Trophoblast cell (in vitro differentiated cells and primary cell): ENCODE measurements at regions not wholly inside any gene's neighbourhood (a gene's known extent, or its start where the extent isn't known, plus 50 kb on each side); places are given as distances from the start of the nearest gene placed in this dataset.
A peak's percentile ranks its signal among the peaks of the same experiment; 100 is the strongest.

ENCODE experiments used
- DNase-seq, 2 donors: peaks; one replicate each; pipeline ENCODE4 v3.0.0-alpha.2; 2016
- H2AFZ ChIP-seq: 2 replicates; pipeline ENCODE4 v1.6.1; 2013; ENCODE audit warnings: low read length, moderate library complexity, mild to moderate bottlenecking; ENCODE audit not compliant: insufficient read depth, poor library complexity
- H2AK5ac ChIP-seq: 2 replicates; pipeline ENCODE4 v1.6.1; 2013; ENCODE audit warnings: mild to moderate bottlenecking, low read length
- H2BK120ac ChIP-seq: 2 replicates; pipeline ENCODE4 v1.6.1; 2013; ENCODE audit warnings: low read length, mild to moderate bottlenecking, moderate library complexity; ENCODE audit not compliant: insufficient read depth, poor library complexity
- H2BK12ac ChIP-seq: 2 replicates; pipeline ENCODE4 v1.6.1; 2013; ENCODE audit warnings: mild to moderate bottlenecking, low read length, moderate library complexity
- H2BK5ac ChIP-seq: 2 replicates; pipeline ENCODE4 v1.6.1; 2013; ENCODE audit warnings: low read length, low read depth, moderate library complexity, mild to moderate bottlenecking; ENCODE audit not compliant: poor library complexity
- H3K14ac ChIP-seq: 2 replicates; pipeline ENCODE4 v1.6.1; 2013; ENCODE audit warnings: mild to moderate bottlenecking, low read length
- H3K18ac ChIP-seq: 2 replicates; pipeline ENCODE4 v1.6.1; 2013; ENCODE audit warnings: mild to moderate bottlenecking, low read length
- H3K23ac ChIP-seq: 2 replicates; pipeline ENCODE4 v1.6.1; 2013; ENCODE audit warnings: low read length
- H3K27ac ChIP-seq: 2 replicates; pipeline ENCODE4 v1.5.1; 2013; ENCODE audit warnings: low read depth, mild to moderate bottlenecking, inconsistent platforms, low read length, moderate library complexity
- H3K27me3 ChIP-seq: 2 replicates; pipeline ENCODE4 v1.6.1; 2013; ENCODE audit warnings: inconsistent platforms, mild to moderate bottlenecking, low read length, moderate library complexity; ENCODE audit not compliant: insufficient read depth
- H3K36me3 ChIP-seq, 2 experiments: 1 replicate in 1 of 2; 2 replicates in 1 of 2; pipeline ENCODE4 v1.6.1; 2013; ENCODE audit warnings: low read length in 2 of 2, mild to moderate bottlenecking in 2 of 2, moderate library complexity in 1 of 2; ENCODE audit not compliant: insufficient read depth in 2 of 2, control insufficient read depth in 1 of 2
- H3K4ac ChIP-seq: 2 replicates; pipeline ENCODE4 v1.6.1; 2013; ENCODE audit warnings: low read depth, mild to moderate bottlenecking, low read length, moderate library complexity
- H3K4me1 ChIP-seq, 2 experiments: 1 replicate in 1 of 2; 2 replicates in 1 of 2; pipeline ENCODE4 v1.6.1; 2013; ENCODE audit warnings: low read length in 2 of 2, mild to moderate bottlenecking in 2 of 2, moderate library complexity in 1 of 2; ENCODE audit not compliant: insufficient read depth in 2 of 2, control insufficient read depth in 1 of 2
- H3K4me2 ChIP-seq: 2 replicates; pipeline ENCODE4 v1.6.1; 2013; ENCODE audit warnings: inconsistent platforms, mild to moderate bottlenecking, low read length, moderate library complexity
- H3K4me3 ChIP-seq: 2 replicates; pipeline ENCODE4 v1.5.1; 2013; ENCODE audit warnings: mild to moderate bottlenecking, low read depth, low read length, inconsistent platforms
- H3K79me1 ChIP-seq: one replicate; pipeline ENCODE4 v1.6.1; 2013; ENCODE audit warnings: low read length
- H3K79me2 ChIP-seq: 2 replicates; pipeline ENCODE4 v1.6.1; 2013; ENCODE audit warnings: low read length, mild to moderate bottlenecking; ENCODE audit not compliant: control insufficient read depth, insufficient read depth, poor library complexity
- H3K9ac ChIP-seq: 2 replicates; pipeline ENCODE4 v1.6.1; 2013; ENCODE audit warnings: mild to moderate bottlenecking, low read length
- H3K9me3 ChIP-seq: 2 replicates; pipeline ENCODE4 v1.6.1; 2013; ENCODE audit warnings: low read depth, mild to moderate bottlenecking, control low read depth, inconsistent platforms, low read length; ENCODE audit not compliant: insufficient read depth
- H4K12ac ChIP-seq: 2 replicates; pipeline ENCODE4 v1.6.1; 2013; ENCODE audit warnings: low read depth, mild to moderate bottlenecking, low read length, moderate library complexity
- H4K8ac ChIP-seq: 2 replicates; pipeline ENCODE4 v1.6.1; 2013; ENCODE audit warnings: low read depth, mild to moderate bottlenecking, low read length, moderate library complexity
- H4K91ac ChIP-seq: one replicate; pipeline ENCODE4 v1.6.1; 2013; ENCODE audit warnings: low read depth, mild to moderate bottlenecking, low read length, moderate library complexity
- WGBS: extraction: QIAGEN DNeasy Blood & Tissue Kit; methylation state at CpG from one replicate; pipeline ENCODE4 v1.1.7; 2013; ENCODE audit warnings: missing lambda C conversion rate; ENCODE audit not compliant: insufficient read length, insufficient coverage; ENCODE audit errors: extremely low coverage; 5-methylcytosine and 5-hydroxymethylcytosine counted together

GRCh38 chrX:39507617-39508299 lies 590.0 kb downstream of the BCOR start:
- Histone ChIP-seq H4K8ac (no peak overlapping the region), H3K79me1 (no peaks in the 10 kb centered on the region), H3K9me3 (no peaks in the 10 kb centered on the region), H3K79me2 (no peaks in the 10 kb centered on the region), H2BK5ac (no peak overlapping the region), H3K4me3 (no peak overlapping the region), H3K23ac (no peak overlapping the region), H4K91ac (no peak overlapping the region), H3K14ac (no peak overlapping the region), H2AFZ (no peak overlapping the region), H3K9ac (no peak overlapping the region), H3K18ac (no peak overlapping the region), H3K27ac (no peak overlapping the region), H3K36me3 (no peaks in the 10 kb centered on the region), H3K27me3 (no peaks in the 10 kb centered on the region), H2AK5ac (no peak overlapping the region), H4K12ac (peak overlapping the region; percentile 54), H3K4me1 (no peaks in the 10 kb centered on the region), H3K4me2 (no peak overlapping the region), H3K4ac (no peak overlapping the region), H2BK120ac (no peak overlapping the region), H2BK12ac (no peak overlapping the region)
- DNase-seq: no peak
- WGBS: no CpG with 5 or more reads among the region's 4 CpGs

GRCh38 chrX:39508300-39508692 lies 589.5 kb downstream of the BCOR start:
- Histone ChIP-seq H3K4me3 (no peak overlapping the region), H2AK5ac (no peak overlapping the region), H3K4ac (no peak overlapping the region), H3K36me3 (no peaks in the 10 kb centered on the region), H4K12ac (peak overlapping the region; percentile 54), H2AFZ (no peak overlapping the region), H3K4me2 (no peak overlapping the region), H3K27me3 (no peaks in the 10 kb centered on the region), H4K91ac (no peak overlapping the region), H2BK12ac (no peak overlapping the region), H4K8ac (no peak overlapping the region), H3K9ac (no peak overlapping the region), H3K18ac (no peak overlapping the region), H3K14ac (no peak overlapping the region), H3K23ac (no peak overlapping the region), H3K79me2 (no peaks in the 10 kb centered on the region), H3K4me1 (no peaks in the 10 kb centered on the region), H2BK120ac (no peak overlapping the region), H3K27ac (no peak overlapping the region), H3K79me1 (no peaks in the 10 kb centered on the region), H3K9me3 (no peaks in the 10 kb centered on the region), H2BK5ac (no peak overlapping the region)
- WGBS: no CpG with 5 or more reads among the region's 4 CpGs
- DNase-seq: no peak

GRCh38 chrX:39509157-39509556 lies 588.6 kb downstream of the BCOR start:
- no peaks in the 10 kb centered on the region for H3K79me2 ChIP-seq
- no peak overlapping the region for H3K27ac ChIP-seq
- no peaks in the 10 kb centered on the region for H3K79me1 ChIP-seq
- DNase-seq: no peak
- no peak overlapping the region for H3K9ac ChIP-seq
- H4K12ac ChIP-seq: no peak overlapping the region
- no peak overlapping the region for H2AK5ac ChIP-seq
- H3K4me3 ChIP-seq: no peak overlapping the region
- no peak overlapping the region for H3K18ac ChIP-seq
- H3K23ac ChIP-seq: no peak overlapping the region
- no peak overlapping the region for H2AFZ ChIP-seq
- WGBS: no CpG with 5 or more reads among the region's 1 CpG
- no peak overlapping the region for H2BK12ac ChIP-seq
- H4K91ac ChIP-seq: no peak overlapping the region
- no peaks in the 10 kb centered on the region for H3K4me1 ChIP-seq
- no peak overlapping the region for H3K14ac ChIP-seq
- no peak overlapping the region for H3K4ac ChIP-seq
- no peaks in the 10 kb centered on the region for H3K36me3 ChIP-seq
- no peak overlapping the region for H4K8ac ChIP-seq
- no peaks in the 10 kb centered on the region for H3K9me3 ChIP-seq
- H2BK120ac ChIP-seq: no peak overlapping the region
- H3K27me3 ChIP-seq: no peaks in the 10 kb centered on the region
- H2BK5ac ChIP-seq: no peak overlapping the region
- H3K4me2 ChIP-seq: no peak overlapping the region

GRCh38 chrX:39513836-39514235 lies 583.9 kb downstream of the BCOR start:
- Histone ChIP-seq H3K9ac (no peak overlapping the region), H3K23ac (no peak overlapping the region), H2AFZ (no peak overlapping the region), H3K36me3 (no peaks in the 10 kb centered on the region), H4K91ac (no peak overlapping the region), H4K12ac (no peak overlapping the region), H3K18ac (no peak overlapping the region), H2BK120ac (no peak overlapping the region), H3K79me1 (no peaks in the 10 kb centered on the region), H3K79me2 (no peaks in the 10 kb centered on the region), H2BK5ac (no peak overlapping the region), H3K9me3 (no peaks in the 10 kb centered on the region), H2BK12ac (no peak overlapping the region), H2AK5ac (no peak overlapping the region), H3K27me3 (no peaks in the 10 kb centered on the region), H3K27ac (no peak overlapping the region), H4K8ac (no peak overlapping the region), H3K4me1 (no peaks in the 10 kb centered on the region), H3K14ac (no peak overlapping the region), H3K4ac (no peak overlapping the region), H3K4me2 (no peak overlapping the region), H3K4me3 (no peak overlapping the region)
- WGBS: no CpG with 5 or more reads among the region's 5 CpGs
- DNase-seq: peak; percentile 86 to 91
